ENCODE measurements at regions not wholly inside any gene's neighbourhood (a gene's known extent, or its start where the extent isn't known, plus 50 kb on each side); places are given as distances from the start of the nearest gene placed in this dataset.

DNA sequence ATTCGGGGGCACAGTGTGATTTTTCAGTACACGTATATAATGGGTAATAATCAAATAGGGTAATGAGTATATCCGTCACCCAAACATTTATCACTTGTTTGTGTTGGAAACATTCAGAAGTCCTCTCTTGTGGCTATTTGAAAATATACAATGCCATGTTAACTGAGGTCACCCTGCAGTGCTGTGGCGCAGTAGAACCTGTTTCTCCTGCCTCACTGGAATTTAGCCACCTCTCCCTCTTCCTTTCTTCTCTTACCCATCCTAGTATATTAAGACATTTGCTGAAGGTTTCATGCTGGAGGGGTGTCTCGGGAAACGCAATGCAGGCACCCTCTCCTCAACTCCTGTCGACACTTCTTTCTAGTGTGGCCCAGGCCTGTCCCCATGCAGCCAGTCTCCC lies 425.3 kb upstream of the MKI67 start:
- no peak overlapping the region for H3K18ac ChIP-seq (ENCODE audit: low read length)
- no peak overlapping the region for H4K91ac ChIP-seq (ENCODE audit: low read depth, low read length, poor library complexity)
- peaks cover 0 to 2% of the 10 kb centered on the region in 2 donors for H3K9me3 ChIP-seq (replicated peaks in 1 of 2; ENCODE audit: control insufficient read depth in 2 of 2, insufficient read depth in 1 of 2, low read depth in 1 of 2, low read length in 2 of 2)
- H3K23ac ChIP-seq (ENCODE audit: low read depth, low read length, poor library complexity): no peak overlapping the region
- H4K8ac ChIP-seq (ENCODE audit: low read depth, low read length): no peak overlapping the region
- no peak overlapping the region for H3K4me2 ChIP-seq (ENCODE audit: insufficient read depth, low read length, poor library complexity, severe bottlenecking)
- no CpG with 5 or more reads among the region's 7 CpGs for WGBS, 2 donors (ENCODE audit: extremely low coverage in 2 of 2, insufficient read length in 2 of 2, insufficient replicate concordance in 1 of 2)
- no peaks in the 10 kb centered on the region for H3K36me3 ChIP-seq (replicated peaks in 1 of 2; ENCODE audit: control insufficient read depth in 2 of 2, insufficient read depth in 2 of 2, low read length in 2 of 2)
- H2BK5ac ChIP-seq (ENCODE audit: low read length): no peak overlapping the region
- H3K9ac ChIP-seq (ENCODE audit: low read depth, low read length, poor library complexity): no peak overlapping the region
- no peak overlapping the region for H2BK12ac ChIP-seq (ENCODE audit: low read length)
- no peak overlapping the region for H2AFZ ChIP-seq (ENCODE audit: low read length)
- no peaks in the 10 kb centered on the region for H3K79me1 ChIP-seq (ENCODE audit: low read depth, low read length)
- no peak for DNase-seq (ENCODE audit: low spot score)
- no peaks in the 10 kb centered on the region for H3K27me3 ChIP-seq (ENCODE audit: control insufficient read depth in 3 of 3, insufficient read depth in 3 of 3, low read depth in 1 of 3, low read length in 3 of 3)
- no peak overlapping the region for H2AK5ac ChIP-seq (ENCODE audit: low read depth, low read length)
- H2BK15ac ChIP-seq (ENCODE audit: low read length): no peak overlapping the region
- no peak overlapping the region for H3K4me3 ChIP-seq (ENCODE audit: low read length in 2 of 2)
- H2BK120ac ChIP-seq (ENCODE audit: low read depth, low read length): no peak overlapping the region
- no peak overlapping the region for H3K4ac ChIP-seq (ENCODE audit: low read length)
- no peak overlapping the region for H3K27ac ChIP-seq (replicated peaks; ENCODE audit: low read length)
- H3K14ac ChIP-seq (ENCODE audit: low read length): no peak overlapping the region
- no peaks in the 10 kb centered on the region for H3K4me1 ChIP-seq (ENCODE audit: control insufficient read depth in 2 of 2, insufficient read depth in 1 of 2, low read depth in 1 of 2, low read length in 2 of 2)

- Histone ChIP-seq H3K27ac (replicated peaks; ENCODE audit: low read length) (no peak overlapping the region), H3K9me3 (replicated peaks in 1 of 2; ENCODE audit: control insufficient read depth in 2 of 2, insufficient read depth in 1 of 2, low read depth in 1 of 2, low read length in 2 of 2) (peaks cover 0 to 2% of the 10 kb centered on the region in 2 donors), H3K18ac (ENCODE audit: low read length) (no peak overlapping the region), H2AK5ac (ENCODE audit: low read depth, low read length) (no peak overlapping the region), H2BK15ac (ENCODE audit: low read length) (no peak overlapping the region), H2BK12ac (ENCODE audit: low read length) (no peak overlapping the region), H3K23ac (ENCODE audit: low read depth, low read length, poor library complexity) (no peak overlapping the region), H4K91ac (ENCODE audit: low read depth, low read length, poor library complexity) (no peak overlapping the region), H3K4me1 (ENCODE audit: control insufficient read depth in 2 of 2, insufficient read depth in 1 of 2, low read depth in 1 of 2, low read length in 2 of 2) (no peaks in the 10 kb centered on the region), H3K79me1 (ENCODE audit: low read depth, low read length) (no peaks in the 10 kb centered on the region), H3K4me3 (ENCODE audit: low read length in 2 of 2) (no peak overlapping the region), H4K8ac (ENCODE audit: low read depth, low read length) (no peak overlapping the region), H2BK5ac (ENCODE audit: low read length) (no peak overlapping the region), H3K14ac (ENCODE audit: low read length) (no peak overlapping the region), H3K9ac (ENCODE audit: low read depth, low read length, poor library complexity) (no peak overlapping the region), H3K4me2 (ENCODE audit: insufficient read depth, low read length, poor library complexity, severe bottlenecking) (no peak overlapping the region), H3K4ac (ENCODE audit: low read length) (no peak overlapping the region), H2BK120ac (ENCODE audit: low read depth, low read length) (no peak overlapping the region), H2AFZ (ENCODE audit: low read length) (no peak overlapping the region), H3K36me3 (replicated peaks in 1 of 2; ENCODE audit: control insufficient read depth in 2 of 2, insufficient read depth in 2 of 2, low read length in 2 of 2) (no peaks in the 10 kb centered on the region), H3K27me3 (ENCODE audit: control insufficient read depth in 3 of 3, insufficient read depth in 3 of 3, low read depth in 1 of 3, low read length in 3 of 3) (no peaks in the 10 kb centered on the region)
- no peak for DNase-seq (ENCODE audit: low spot score)
- no CpG with 5 or more reads among the region's 2 CpGs for WGBS, 2 donors (ENCODE audit: extremely low coverage in 2 of 2, insufficient read length in 2 of 2, insufficient replicate concordance in 1 of 2)
Measured at GRCh38 chr10:128553755-128554154, 427.5 kb upstream of the MKI67 start.

- no peak for DNase-seq (ENCODE audit: low spot score)
- H3K9me3 ChIP-seq (replicated peaks in 1 of 2; ENCODE audit: control insufficient read depth in 2 of 2, insufficient read depth in 1 of 2, low read depth in 1 of 2, low read length in 2 of 2): peaks cover 0 to 2% of the 10 kb centered on the region in 2 donors
- no CpG with 5 or more reads among the region's 15 CpGs for WGBS, 2 donors (ENCODE audit: extremely low coverage in 2 of 2, insufficient read length in 2 of 2, insufficient replicate concordance in 1 of 2)
Measured at GRCh38 chr10:128556182-128557110, 430.2 kb upstream of the MKI67 start.

GRCh38 chr10:128557149-128557710 lies 431.0 kb upstream of the MKI67 start:
- no peak overlapping the region for H3K4ac ChIP-seq (ENCODE audit: low read length)
- H2AFZ ChIP-seq (ENCODE audit: low read length): no peak overlapping the region
- no peaks in the 10 kb centered on the region for H3K36me3 ChIP-seq (replicated peaks in 1 of 2; ENCODE audit: control insufficient read depth in 2 of 2, insufficient read depth in 2 of 2, low read length in 2 of 2)
- H3K4me1 ChIP-seq (ENCODE audit: control insufficient read depth in 2 of 2, insufficient read depth in 1 of 2, low read depth in 1 of 2, low read length in 2 of 2): no peaks in the 10 kb centered on the region
- no peaks in the 10 kb centered on the region for H3K79me1 ChIP-seq (ENCODE audit: low read depth, low read length)
- H2AK5ac ChIP-seq (ENCODE audit: low read depth, low read length): no peak overlapping the region
- H3K18ac ChIP-seq (ENCODE audit: low read length): no peak overlapping the region
- H3K9ac ChIP-seq (ENCODE audit: low read depth, low read length, poor library complexity): no peak overlapping the region
- no peak overlapping the region for H3K4me2 ChIP-seq (ENCODE audit: insufficient read depth, low read length, poor library complexity, severe bottlenecking)
- H4K8ac ChIP-seq (ENCODE audit: low read depth, low read length): no peak overlapping the region
- no peak overlapping the region for H2BK15ac ChIP-seq (ENCODE audit: low read length)
- H4K91ac ChIP-seq (ENCODE audit: low read depth, low read length, poor library complexity): no peak overlapping the region
- no peak overlapping the region for H3K4me3 ChIP-seq (ENCODE audit: low read length in 2 of 2)
- no peak overlapping the region for H2BK120ac ChIP-seq (ENCODE audit: low read depth, low read length)
- no peak overlapping the region for H3K23ac ChIP-seq (ENCODE audit: low read depth, low read length, poor library complexity)
- H2BK5ac ChIP-seq (ENCODE audit: low read length): no peak overlapping the region
- no CpG with 5 or more reads among the region's 12 CpGs for WGBS, 2 donors (ENCODE audit: extremely low coverage in 2 of 2, insufficient read length in 2 of 2, insufficient replicate concordance in 1 of 2)
- no peaks in the 10 kb centered on the region for H3K27me3 ChIP-seq (ENCODE audit: control insufficient read depth in 3 of 3, insufficient read depth in 3 of 3, low read depth in 1 of 3, low read length in 3 of 3)
- H3K9me3 ChIP-seq (replicated peaks in 1 of 2; ENCODE audit: control insufficient read depth in 2 of 2, insufficient read depth in 1 of 2, low read depth in 1 of 2, low read length in 2 of 2): peaks cover 0 to 6% of the 10 kb centered on the region in 2 donors
- no peak overlapping the region for H3K14ac ChIP-seq (ENCODE audit: low read length)
- H2BK12ac ChIP-seq (ENCODE audit: low read length): no peak overlapping the region
- no peak for DNase-seq (ENCODE audit: low spot score)
- H3K27ac ChIP-seq (replicated peaks; ENCODE audit: low read length): no peak overlapping the region

More at GRCh38 chr10:128556182-128557110, 430.2 kb upstream of the MKI67 start:
- H2AFZ ChIP-seq (ENCODE audit: low read length): no peak overlapping the region
- H2AK5ac ChIP-seq (ENCODE audit: low read depth, low read length): no peak overlapping the region
- no peak overlapping the region for H2BK120ac ChIP-seq (ENCODE audit: low read depth, low read length)
- H2BK15ac ChIP-seq (ENCODE audit: low read length): no peak overlapping the region
- no peak overlapping the region for H3K14ac ChIP-seq (ENCODE audit: low read length)
- H4K8ac ChIP-seq (ENCODE audit: low read depth, low read length): no peak overlapping the region
- H2BK12ac ChIP-seq (ENCODE audit: low read length): no peak overlapping the region
- H3K23ac ChIP-seq (ENCODE audit: low read depth, low read length, poor library complexity): no peak overlapping the region
- H3K4me1 ChIP-seq (ENCODE audit: control insufficient read depth in 2 of 2, insufficient read depth in 1 of 2, low read depth in 1 of 2, low read length in 2 of 2): no peaks in the 10 kb centered on the region
- H3K4ac ChIP-seq (ENCODE audit: low read length): no peak overlapping the region
- no peak overlapping the region for H3K9ac ChIP-seq (ENCODE audit: low read depth, low read length, poor library complexity)
- H3K18ac ChIP-seq (ENCODE audit: low read length): no peak overlapping the region
- H4K91ac ChIP-seq (ENCODE audit: low read depth, low read length, poor library complexity): no peak overlapping the region
- H2BK5ac ChIP-seq (ENCODE audit: low read length): no peak overlapping the region
- no peak overlapping the region for H3K27ac ChIP-seq (replicated peaks; ENCODE audit: low read length)
- H3K79me1 ChIP-seq (ENCODE audit: low read depth, low read length): no peaks in the 10 kb centered on the region
- H3K4me3 ChIP-seq (ENCODE audit: low read length in 2 of 2): no peak overlapping the region
- H3K36me3 ChIP-seq (replicated peaks in 1 of 2; ENCODE audit: control insufficient read depth in 2 of 2, insufficient read depth in 2 of 2, low read length in 2 of 2): no peaks in the 10 kb centered on the region
- H3K27me3 ChIP-seq (ENCODE audit: control insufficient read depth in 3 of 3, insufficient read depth in 3 of 3, low read depth in 1 of 3, low read length in 3 of 3): no peaks in the 10 kb centered on the region
- no peak overlapping the region for H3K4me2 ChIP-seq (ENCODE audit: insufficient read depth, low read length, poor library complexity, severe bottlenecking)

Data from neuronal stem cell (in vitro differentiated cells).